ENCODE measurements at regions not wholly inside any gene's neighbourhood (a gene's known extent, or its start where the extent isn't known, plus 50 kb on each side); places are given as distances from the start of the nearest gene placed in this dataset.

- no peak for DNase-seq (ENCODE audit: low read depth)
- TF ChIP-seq MYC (IDR thresholded peaks at IDR 0.05; ENCODE audit: low read depth, low read length) (no peak), POLR2A (IDR thresholded peaks at IDR 0.05; ENCODE audit: extremely low read depth, insufficient read length) (no peak), CTCF (IDR thresholded peaks at IDR 0.05; ENCODE audit: low read depth, low read length) (no peak), MAX (IDR thresholded peaks at IDR 0.05; ENCODE audit: low read depth, low read length) (no peak)
- H3K4me3 ChIP-seq (ENCODE audit: low read depth, low read length): no peak overlapping the region
Observed at GRCh38 chr1:91584309-91584708, 83.7 kb downstream of the CDC7 start.

GRCh38 chr1:91584878-91585277 lies 84.2 kb downstream of the CDC7 start:
- TF ChIP-seq POLR2A (IDR thresholded peaks at IDR 0.05; ENCODE audit: extremely low read depth, insufficient read length) (no peak), MYC (IDR thresholded peaks at IDR 0.05; ENCODE audit: low read depth, low read length) (no peak), MAX (IDR thresholded peaks at IDR 0.05; ENCODE audit: low read depth, low read length) (no peak), CTCF (IDR thresholded peaks at IDR 0.05; ENCODE audit: low read depth, low read length) (no peak)
- no peak for DNase-seq (ENCODE audit: low read depth)
- no peak overlapping the region for H3K4me3 ChIP-seq (ENCODE audit: low read depth, low read length)

- TF ChIP-seq MYC (IDR thresholded peaks at IDR 0.05; ENCODE audit: low read depth, low read length): no peak
- no peak for TF ChIP-seq MAX (IDR thresholded peaks at IDR 0.05; ENCODE audit: low read depth, low read length)
- TF ChIP-seq POLR2A (IDR thresholded peaks at IDR 0.05; ENCODE audit: extremely low read depth, insufficient read length): no peak
- TF ChIP-seq CTCF (IDR thresholded peaks at IDR 0.05; ENCODE audit: low read depth, low read length): no peak
- no peak for DNase-seq (ENCODE audit: low read depth)
- H3K4me3 ChIP-seq (ENCODE audit: low read depth, low read length): no peak overlapping the region
Observed at GRCh38 chr1:91585502-91585901, 84.9 kb downstream of the CDC7 start.

GRCh38 chr1:91585982-91586381 lies 85.3 kb downstream of the CDC7 start:
- no peak overlapping the region for H3K4me3 ChIP-seq (ENCODE audit: low read depth, low read length)
- no peak for DNase-seq (ENCODE audit: low read depth)
- no peak for TF ChIP-seq POLR2A (IDR thresholded peaks at IDR 0.05; ENCODE audit: extremely low read depth, insufficient read length)
- TF ChIP-seq CTCF (IDR thresholded peaks at IDR 0.05; ENCODE audit: low read depth, low read length): no peak
- TF ChIP-seq MAX (IDR thresholded peaks at IDR 0.05; ENCODE audit: low read depth, low read length): no peak
- no peak for TF ChIP-seq MYC (IDR thresholded peaks at IDR 0.05; ENCODE audit: low read depth, low read length)

- no peak for DNase-seq (ENCODE audit: low read depth)
Observed at GRCh38 chr1:91589437-91589836, 88.8 kb downstream of the CDC7 start.

More at GRCh38 chr1:91589437-91589836, 88.8 kb downstream of the CDC7 start:
- no peak overlapping the region for H3K4me3 ChIP-seq (ENCODE audit: low read depth, low read length)
- no peak for TF ChIP-seq MYC (IDR thresholded peaks at IDR 0.05; ENCODE audit: low read depth, low read length)
- no peak for TF ChIP-seq POLR2A (IDR thresholded peaks at IDR 0.05; ENCODE audit: extremely low read depth, insufficient read length)
- TF ChIP-seq MAX (IDR thresholded peaks at IDR 0.05; ENCODE audit: low read depth, low read length): no peak
- TF ChIP-seq CTCF (IDR thresholded peaks at IDR 0.05; ENCODE audit: low read depth, low read length): no peak
